ENCODE measurements at regions not wholly inside any gene's neighbourhood (a gene's known extent, or its start where the extent isn't known, plus 50 kb on each side); places are given as distances from the start of the nearest gene placed in this dataset. TPM values are rescaled to one million over a fixed set of nuclear protein-coding genes. Genes with fewer than 3 reads are reported as not detected.

- TF ChIP-seq CTCF (IDR thresholded peaks at IDR 0.05): no peak
- no peak for DNase-seq (ENCODE audit: low spot score)
- ATAC-seq (ENCODE audit: low FRiP score): no peak
These were observed 60.9 kb upstream of the KLHL29 start for GRCh38 chr2:23323917-23324680.

GRCh38 chr2:23326330-23326729 is 58.6 kb upstream of the KLHL29 start:
- DNase-seq (ENCODE audit: low spot score) (no peak), ATAC-seq (ENCODE audit: low FRiP score) (no peak)
- no peak for TF ChIP-seq CTCF (IDR thresholded peaks at IDR 0.05)

- no peak for ATAC-seq (ENCODE audit: low FRiP score)
- no peak for TF ChIP-seq CTCF (IDR thresholded peaks at IDR 0.05)
- no peak for DNase-seq (ENCODE audit: low spot score)
These were observed 57.6 kb upstream of the KLHL29 start for GRCh38 chr2:23327416-23327815.

- DNase-seq (ENCODE audit: low spot score) (no peak), ATAC-seq (ENCODE audit: low FRiP score) (no peak)
- TF ChIP-seq CTCF (IDR thresholded peaks at IDR 0.05): no peak
These were observed 57.1 kb upstream of the KLHL29 start for GRCh38 chr2:23327887-23328286.

- ATAC-seq (ENCODE audit: low FRiP score): no peak
- no peak for TF ChIP-seq CTCF (IDR thresholded peaks at IDR 0.05)
These were observed 54.8 kb upstream of the KLHL29 start for GRCh38 chr2:23330214-23330613.

More at GRCh38 chr2:23330214-23330613, 54.8 kb upstream of the KLHL29 start:
- no peak for DNase-seq (ENCODE audit: low spot score)

Small RNA genes in the stretch of these regions (small RNA-seq; reads per million reads assigned to genes)
- gene AC099799.1 (not detected), gene RN7SL117P (not detected), gene RNA5SP87 (not detected)

Measured in omental fat pad (tissue), 3 donors.